NT2/D1 (cell line): ENCODE measurements at regions not wholly inside any gene's neighbourhood (a gene's known extent, or its start where the extent isn't known, plus 50 kb on each side); places are given as distances from the start of the nearest gene placed in this dataset.

Experiments used
- YY1 ChIP-seq: IDR thresholded peaks from 2 replicates; pipeline ENCODE4 v1.6.1; 2011; ENCODE audit not compliant: insufficient read length, insufficient read depth
- ZNF274 ChIP-seq: IDR thresholded peaks from 2 replicates; pipeline ENCODE4 v1.6.1; 2011; ENCODE audit warnings: mild to moderate bottlenecking, low read depth, low read length

DNA sequence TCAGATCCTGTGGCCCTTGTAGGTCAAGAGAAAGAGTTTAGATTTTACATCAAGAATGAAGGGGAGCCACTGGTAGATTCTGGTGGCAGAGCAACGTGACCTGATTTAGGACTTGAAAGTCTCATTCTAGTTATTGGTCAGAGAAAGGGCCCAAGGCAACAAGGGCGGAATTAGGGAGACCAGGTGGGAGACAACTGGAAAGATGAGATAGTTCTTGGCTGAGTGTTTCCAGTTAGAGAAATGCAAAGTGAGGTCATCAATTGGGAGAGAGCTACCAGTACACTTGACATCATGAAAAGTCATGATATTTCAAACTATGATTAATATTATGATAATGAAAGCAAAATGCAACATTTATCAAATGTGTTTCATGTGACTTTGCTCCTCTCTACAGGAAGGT is 147.2 kb upstream of the FAM20A start:
- TF ChIP-seq YY1 (no peak), ZNF274 (no peak)
